HG03432 (cell line): ENCODE measurements at regions not wholly inside any gene's neighbourhood (a gene's known extent, or its start where the extent isn't known, plus 50 kb on each side); places are given as distances from the start of the nearest gene placed in this dataset.
A peak's percentile ranks its signal among the peaks of the same experiment; 100 is the strongest.
"Not testable (repeated sequence)": the region's sequence is repeated elsewhere in the genome, so short reads cannot be mapped to it uniquely, and the experiment has no call there.

Experiments used
- ATAC-seq: cut with Tn5 transposase; IDR thresholded peaks from one replicate; pipeline ENCODE4 v1.9.1; 2021; ENCODE audit warnings: mild to moderate bottlenecking, moderate library complexity; ENCODE audit not compliant: unreplicated experiment

DNA sequence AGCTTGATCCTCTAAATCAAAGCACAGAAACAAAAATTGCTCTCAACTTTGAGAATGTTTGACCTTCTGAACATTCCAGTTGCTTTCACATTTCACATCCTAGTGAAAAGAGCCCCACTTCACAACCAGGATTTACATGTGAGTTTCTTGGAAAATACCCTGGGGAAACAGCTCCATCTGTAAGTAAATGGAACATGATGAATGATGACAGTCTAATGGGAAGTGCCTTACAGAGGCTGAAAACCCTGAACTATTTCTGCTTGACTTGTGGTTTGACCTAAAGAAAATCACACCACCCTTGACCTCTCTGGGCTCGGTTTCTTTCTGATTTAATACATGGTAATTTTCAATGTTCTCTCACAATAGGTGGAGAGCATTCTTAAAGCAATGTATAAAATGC is 499.4 kb upstream of the API5 start:
- ATAC-seq: no peak

DNA sequence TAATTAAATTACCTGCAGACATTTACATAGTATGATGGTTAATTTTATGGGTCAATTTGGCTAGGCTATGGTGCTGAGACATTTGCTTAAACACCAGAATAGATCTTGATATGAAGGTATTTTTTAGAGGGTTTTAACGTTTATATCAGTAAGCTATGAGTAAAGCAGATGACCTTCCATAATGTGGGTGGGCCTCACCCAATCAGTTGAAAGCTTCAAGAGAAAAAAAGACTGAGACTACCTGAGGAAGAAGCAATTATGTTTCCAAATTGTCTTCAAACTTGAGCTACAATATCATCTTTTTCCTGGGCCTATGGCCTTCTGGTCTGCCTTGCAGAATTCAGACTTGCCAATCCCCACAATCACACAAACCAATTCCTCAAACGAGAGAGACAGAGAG is 498.8 kb upstream of the API5 start:
- ATAC-seq: no peak

DNA sequence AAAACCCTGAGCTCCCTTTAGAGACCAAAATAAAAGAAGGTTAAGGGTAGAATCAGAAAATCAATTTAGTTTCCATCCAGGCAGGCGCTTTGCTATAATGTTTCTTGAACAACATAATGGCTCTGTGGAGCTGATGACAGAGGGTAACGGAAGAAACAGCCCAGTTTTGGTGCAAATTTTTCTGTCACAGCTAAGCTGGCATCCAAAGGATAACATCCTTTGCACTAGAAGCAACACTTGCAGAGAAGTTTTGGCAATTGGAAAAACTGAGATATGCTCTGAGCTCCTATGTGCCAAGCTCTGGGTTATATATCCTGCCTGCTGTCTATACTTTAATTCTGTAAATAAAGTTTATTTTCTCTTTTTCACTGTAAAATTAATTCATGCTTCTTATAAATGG is 495.3 kb upstream of the API5 start:
- no peak for ATAC-seq

DNA sequence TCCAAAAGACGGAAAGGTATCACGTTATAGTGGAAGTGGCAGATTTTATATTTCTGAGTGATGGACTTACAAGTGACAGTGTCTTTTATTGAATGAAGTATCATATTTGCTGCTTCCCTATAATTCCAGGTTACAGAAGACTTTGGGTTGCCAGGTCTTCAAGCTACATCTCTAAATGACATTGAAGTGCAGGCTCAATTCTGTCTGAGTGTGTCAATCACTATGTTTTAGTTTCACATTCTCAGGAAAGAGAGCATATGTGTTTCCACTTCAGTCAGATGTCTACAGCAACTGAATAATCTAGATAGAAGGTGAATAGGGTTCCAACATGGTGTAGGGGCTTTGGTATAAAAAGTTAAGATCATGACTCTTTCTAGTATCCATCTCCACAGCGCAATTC is 492.7 kb upstream of the API5 start:
- ATAC-seq: no peak

DNA sequence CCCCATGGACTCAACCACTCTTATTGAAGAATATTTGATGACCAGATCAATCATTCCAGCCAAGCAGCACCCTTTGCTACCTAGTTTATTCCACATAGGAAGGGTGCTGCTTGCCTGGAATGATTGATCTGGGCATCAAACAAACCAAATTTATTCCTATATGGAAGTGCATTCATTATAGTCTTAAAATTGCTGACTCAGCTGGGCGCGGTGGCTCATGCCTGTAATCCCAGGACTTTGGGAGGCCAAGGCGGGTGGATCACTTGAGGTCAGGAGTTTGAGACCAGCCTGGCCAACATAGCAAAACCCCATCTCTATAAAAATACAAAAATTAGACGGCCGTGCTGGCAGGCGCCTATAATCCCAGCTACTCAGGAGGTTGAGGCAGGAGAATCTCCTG is 489.6 kb upstream of the API5 start:
- not testable (repeated sequence) for ATAC-seq

DNA sequence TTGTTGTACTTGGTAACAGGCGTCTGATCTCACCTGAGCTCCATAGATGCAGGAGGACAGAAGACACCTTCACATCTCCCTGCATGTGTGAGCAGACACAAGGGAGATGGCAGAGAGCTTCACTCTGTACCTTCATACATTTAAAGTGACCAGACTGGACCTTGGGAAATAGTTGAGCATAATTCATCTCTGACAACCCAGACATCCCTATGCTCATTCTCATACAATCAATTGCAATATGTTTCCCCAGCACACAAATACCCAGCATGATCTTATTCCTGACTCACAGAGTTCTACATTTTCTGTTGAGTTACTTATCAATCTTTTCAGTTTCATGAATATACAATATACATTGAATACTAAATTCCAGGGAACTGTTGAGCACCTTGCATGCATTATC is 488.2 kb upstream of the API5 start:
- no peak for ATAC-seq

DNA sequence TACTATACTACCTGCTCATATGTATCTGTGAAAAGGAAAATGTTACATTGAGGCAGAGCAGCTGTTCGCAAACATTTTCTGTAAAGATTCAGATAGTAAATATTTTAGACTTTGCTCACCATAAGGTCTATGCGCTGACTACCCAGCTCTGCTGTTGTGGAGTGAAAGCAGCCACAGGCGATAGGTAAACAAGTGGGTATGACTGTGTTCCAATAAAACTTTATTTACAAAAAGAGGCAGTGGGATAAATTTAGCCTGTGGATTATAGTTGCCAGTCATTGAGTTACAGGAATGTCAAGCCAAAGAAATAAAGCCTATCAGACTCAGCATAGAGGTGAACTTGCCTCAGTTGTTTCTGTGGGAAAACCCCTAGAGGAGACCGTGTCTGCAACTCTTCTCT is 487.7 kb upstream of the API5 start:
- ATAC-seq: no peak

DNA sequence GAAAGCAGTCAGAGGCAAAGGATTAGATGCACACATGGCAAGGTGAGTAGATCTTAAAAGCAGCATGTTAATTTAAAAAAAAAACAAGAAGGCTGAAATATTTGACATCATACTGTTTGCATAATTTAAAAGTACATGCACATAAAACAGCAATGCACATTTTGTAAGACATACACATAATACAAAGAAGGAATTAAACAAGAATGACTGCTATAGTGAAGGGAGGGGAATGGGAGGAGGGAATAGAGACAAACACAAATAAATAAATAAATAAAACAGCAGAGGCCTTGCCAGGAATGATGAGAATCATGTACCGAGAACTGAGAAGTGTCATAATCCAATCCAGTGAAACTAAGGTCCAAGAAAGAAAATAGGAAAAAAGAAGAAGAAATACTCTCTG is 486.2 kb upstream of the API5 start:
- ATAC-seq: no peak

DNA sequence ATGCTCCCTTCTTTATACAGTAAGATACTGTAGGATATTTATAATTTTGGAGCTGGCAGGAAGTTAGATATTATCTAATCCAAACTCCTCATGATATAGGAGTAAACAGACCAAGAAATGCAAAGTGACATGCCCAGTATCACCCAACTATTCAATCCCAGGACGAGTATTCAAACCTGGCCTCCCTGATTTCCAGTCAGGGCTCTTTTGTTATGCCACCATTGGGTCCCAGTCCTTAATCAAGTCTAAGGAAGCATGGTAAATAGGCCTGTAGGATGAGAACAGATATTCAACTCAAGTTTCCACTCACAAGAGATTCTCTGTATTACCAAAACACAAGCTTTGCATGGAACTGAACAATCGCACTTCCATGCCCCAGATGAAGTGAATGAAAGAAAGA is 484.0 kb upstream of the API5 start:
- no peak for ATAC-seq

DNA sequence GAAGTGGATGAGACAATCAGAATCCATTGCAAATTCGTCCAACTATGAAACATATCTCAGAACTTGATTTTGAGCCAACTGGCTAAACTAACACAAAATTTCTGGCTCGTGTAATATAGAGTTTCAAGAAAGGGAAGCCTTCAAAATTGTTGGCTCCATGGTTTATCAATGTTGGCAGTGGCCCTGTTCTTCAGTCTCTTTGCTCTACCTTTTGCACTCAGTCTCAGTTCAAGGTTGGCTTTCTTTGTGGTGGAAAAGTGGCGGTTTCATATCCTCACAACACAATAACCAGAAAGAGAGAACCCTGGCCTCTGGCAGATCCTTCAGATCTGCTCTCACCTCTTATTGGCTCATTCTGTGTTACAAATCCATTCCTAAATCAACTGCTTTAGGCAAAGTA is 473.8 kb upstream of the API5 start:
- ATAC-seq: no peak

DNA sequence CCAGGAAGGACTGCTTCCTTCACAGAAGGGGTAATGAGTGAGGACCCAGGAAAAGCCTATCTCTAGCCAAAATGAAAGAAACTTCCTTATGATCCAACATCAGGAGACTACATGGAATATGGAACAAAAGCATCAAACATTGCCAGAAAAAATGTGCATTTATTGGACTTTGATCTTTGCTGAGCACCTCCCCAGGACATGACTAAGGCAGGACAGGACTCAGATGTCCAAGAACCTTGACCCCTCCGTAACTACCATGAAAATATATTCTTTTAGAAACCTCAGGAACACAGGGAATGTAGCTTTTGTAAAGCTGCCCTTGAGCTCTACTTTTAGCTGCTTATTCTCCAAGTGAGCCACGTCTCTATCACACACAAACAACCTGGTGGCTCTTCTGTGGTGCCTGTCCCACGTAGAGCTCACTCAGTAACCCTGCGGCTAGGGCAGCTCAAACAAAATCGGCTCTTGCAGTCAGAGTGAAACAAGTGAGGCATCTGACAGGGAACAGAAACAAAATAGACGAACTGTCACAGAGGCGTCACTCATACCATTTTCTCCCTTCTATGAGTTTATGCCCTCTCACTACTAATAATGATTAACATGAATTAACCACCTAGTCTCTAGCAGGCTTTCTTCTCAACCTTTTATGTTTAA is 471.5 kb upstream of the API5 start:
- peak; percentile 98 for ATAC-seq

DNA sequence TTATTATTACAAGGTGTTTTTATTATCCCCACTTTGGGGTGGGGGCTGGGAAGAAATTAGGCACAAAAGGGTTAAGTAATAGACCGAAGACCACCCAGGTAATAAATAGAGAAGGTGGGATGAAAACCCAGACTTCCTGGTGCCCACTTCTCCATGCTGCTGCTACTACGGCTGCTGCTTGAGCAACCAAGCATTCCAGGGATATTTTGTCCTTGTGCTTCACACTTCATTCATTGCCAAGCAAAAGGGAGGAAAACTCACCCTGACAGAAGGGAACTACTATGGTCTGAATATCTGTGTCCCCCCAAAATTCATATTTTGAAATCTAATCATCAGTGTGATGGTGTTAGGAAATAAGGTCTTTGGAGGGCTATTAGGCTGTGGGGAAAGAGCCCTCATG is 470.9 kb upstream of the API5 start:
- no peak for ATAC-seq

DNA sequence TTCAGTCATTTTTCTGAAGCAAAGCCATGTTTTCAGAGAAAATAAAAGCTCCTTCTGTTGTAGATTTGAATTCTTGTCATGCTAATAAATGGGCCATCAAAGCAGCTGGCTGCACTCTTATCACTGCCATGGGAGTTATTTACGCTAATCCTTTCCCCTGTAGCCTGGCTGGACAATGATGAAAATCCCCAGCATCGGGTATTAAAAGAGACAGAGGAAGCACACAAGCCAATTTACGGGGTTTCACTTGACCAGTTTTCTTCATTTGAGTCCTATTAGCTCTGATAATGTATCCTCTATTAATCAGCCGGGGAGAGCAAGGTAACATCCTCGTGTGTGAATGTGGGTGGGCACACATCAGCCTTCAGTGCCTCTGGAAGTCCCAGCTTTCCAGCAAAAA is 470.2 kb upstream of the API5 start:
- no peak for ATAC-seq

DNA sequence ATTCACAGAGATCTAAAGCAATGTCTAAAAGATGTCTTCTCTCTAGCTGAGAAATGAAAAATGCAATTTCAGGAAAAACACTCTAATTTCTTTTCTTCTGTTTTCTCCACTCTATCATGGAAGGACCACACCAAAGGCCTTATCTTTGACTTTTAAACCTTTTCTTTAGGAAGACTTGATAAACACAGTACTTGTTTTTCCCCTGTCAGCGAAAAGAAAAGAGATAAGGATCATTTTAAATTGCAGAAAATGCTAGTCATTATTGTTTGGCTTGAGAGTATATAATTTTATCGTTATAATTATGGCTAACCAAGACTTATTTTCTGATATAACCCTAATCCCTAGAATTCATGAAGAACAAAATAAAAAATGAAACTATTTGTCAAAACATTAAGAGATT is 462.4 kb upstream of the API5 start:
- no peak for ATAC-seq

DNA sequence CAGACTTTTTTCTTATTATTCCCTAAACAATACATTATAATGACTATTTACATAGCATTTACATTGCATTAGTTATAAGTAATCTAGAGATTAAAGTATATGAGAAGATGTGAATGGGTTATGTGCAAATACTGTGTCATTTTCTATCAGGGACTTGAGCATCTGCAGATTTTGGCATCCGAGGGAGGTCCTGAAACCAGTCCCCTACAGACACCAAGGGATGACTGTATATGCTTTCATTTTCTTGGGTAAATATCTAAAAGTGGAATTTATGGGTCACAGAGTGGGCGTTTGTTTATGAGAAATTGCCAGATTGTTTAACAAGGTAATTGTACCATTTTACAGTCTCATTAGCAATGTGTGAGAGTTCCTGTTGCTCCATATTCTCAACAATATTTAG is 454.5 kb upstream of the API5 start:
- no peak for ATAC-seq

DNA sequence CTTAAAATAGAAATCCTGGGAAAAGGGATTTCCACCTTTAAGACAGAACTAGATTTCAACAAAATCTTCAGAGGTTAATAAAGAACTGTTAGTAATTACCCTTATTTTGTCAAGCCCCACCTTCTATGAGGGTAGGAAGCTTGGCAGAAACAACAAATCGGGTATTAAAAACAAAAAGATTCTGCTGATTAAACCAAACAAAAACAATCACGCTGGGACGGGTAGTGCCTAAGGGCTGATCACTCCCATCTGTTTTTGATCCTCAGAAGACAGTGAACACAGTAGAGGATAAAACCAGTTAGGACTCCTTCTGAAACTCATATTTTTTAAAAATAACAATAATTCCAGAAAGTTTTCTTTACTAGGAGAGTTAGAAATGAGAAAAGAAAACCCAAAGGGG is 441.3 kb upstream of the API5 start:
- no peak for ATAC-seq

DNA sequence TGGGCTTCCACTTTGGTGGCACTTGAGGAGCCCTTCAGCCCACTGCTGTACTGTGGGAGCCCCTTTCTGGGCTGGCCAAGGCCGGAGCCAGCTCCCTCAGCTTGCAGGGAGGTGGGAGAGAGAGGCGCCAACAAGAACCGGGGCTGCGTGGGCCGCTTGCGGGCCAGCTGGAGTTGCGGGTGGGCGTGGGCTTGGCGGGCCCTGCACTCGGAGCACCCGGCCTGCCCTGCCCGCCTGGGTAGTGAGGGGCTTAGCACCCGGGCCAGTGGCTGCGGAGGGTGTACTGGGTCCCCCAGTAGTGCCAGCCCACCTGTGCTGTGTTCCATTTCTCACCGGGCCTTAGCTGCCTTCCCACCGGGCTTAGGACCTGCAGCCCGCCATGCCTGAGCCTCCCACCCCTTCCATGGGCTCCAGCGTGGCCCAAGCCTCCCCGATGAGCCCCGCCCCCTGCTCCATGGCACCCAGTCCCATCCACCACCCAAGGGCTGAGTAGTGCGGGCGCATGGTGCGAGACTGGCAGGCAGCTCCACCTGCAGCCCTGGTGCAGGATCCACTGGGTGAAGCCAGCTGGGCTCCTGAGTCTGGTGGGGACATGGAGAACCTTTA is 437.9 kb upstream of the API5 start:
- not testable (repeated sequence) for ATAC-seq

DNA sequence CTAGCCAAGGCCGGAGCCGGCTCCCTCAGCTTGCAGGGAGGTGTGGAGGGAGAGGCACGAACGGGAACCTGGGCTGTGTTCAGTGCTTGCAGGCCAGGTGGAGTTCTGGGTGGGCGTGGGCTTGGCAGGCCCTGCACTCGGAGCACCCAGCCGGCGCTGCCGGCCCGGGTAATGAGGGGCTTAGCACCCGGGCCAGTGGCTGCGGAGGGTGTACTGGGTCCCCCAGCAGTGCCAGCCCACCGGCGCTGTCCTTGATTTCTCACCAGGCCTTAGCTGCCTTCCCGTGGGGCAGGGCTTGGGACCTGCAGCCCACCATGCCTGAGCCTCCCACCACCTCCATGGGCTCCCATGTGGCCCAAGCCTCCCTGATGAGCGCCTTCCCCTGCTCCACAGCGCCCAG is 430.5 kb upstream of the API5 start:
- not testable (repeated sequence) for ATAC-seq

DNA sequence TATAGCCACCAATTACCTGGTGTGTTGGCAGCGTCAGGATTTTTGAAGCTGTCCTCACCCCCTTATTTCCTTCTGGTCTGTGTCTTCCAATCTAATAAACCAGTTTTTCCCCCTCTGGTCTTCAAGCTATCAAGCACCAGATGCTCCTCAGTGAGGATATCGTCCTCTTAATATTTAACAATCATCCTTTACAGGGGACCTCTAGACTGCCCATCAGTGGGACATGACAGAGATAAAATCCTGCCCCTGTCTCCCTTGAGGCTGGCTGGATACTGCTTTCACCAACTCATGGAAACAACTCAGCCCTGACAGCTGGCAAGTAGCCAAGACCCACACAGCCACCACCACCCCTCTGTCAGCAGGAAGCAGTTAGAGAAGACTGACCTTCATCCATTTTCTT is 421.0 kb upstream of the API5 start:
- no peak for ATAC-seq

DNA sequence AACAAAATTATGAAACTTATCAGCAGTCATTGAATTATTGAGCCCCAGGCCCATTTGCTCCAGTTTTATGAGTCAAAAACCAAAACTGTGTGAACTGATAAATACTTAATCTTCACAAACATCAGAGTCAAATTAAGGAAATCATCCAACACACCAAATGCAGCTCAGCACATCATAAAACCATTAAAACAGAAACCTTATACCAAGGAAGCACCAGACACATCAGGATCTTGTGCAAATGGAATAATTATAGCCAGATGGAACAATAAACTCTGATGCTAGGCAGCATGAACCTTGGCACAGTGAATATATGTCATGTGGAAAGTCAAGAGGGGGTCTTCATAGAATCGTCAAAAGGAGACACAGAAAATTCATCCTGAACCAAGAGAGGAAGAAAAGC is 410.7 kb upstream of the API5 start:
- ATAC-seq: no peak

DNA sequence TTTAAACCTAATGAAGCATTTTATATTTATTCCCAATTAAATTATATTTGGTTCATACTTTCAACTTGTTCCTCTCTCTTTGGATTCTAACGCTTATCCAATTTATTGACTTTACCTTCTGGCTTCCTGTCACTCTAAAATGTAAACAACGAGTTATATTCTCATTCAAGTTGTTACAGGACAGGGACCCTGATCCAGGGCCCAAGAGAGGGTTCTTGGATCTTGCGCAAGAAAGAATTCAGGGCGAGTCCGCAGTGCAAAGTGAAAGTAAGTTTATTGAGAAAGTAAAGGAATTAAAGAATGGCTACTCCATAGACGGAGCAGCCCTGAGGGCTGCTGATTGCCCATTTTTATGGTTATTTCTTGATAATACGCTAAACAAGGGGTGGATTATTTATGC is 405.6 kb upstream of the API5 start:
- no peak for ATAC-seq

DNA sequence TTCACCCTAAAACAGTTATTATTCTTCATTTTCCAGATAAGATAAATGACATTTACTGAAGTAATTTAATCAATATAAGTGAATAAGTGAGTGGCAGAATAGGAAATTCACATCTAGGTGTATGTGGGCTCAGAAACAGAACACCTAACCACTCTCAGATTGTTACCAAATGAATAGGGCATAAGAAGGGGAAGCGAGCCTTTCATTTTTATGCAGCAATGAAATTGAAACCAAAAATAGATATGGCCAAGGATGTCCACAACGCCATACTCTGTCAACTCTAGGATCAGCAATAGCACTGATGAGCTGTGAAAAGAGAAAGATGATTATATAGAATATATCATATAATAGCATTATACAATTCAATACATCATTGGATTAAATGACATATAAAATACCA is 398.1 kb upstream of the API5 start:
- ATAC-seq: peak; percentile 92

DNA sequence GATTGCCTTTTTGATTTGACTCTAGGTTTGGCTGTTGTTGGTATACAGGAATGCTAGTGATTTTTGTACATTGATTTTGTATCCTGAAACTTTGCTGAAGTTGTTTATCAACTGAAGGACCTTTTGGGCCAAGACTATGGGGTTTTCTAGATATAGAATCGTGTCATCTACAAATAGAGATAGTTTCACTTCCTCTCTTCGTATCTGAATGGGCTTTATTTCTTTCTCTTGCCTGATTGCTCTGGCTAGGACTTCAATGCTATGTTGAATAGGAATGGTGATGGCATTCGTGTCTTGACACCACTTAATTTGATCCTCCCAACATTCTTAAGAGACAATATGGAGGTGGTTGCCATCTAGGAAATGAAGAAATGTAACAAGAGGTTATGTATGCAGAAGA is 388.1 kb upstream of the API5 start:
- no peak for ATAC-seq
